CD14-positive monocyte (primary cell): ENCODE measurements at regions not wholly inside any gene's neighbourhood (a gene's known extent, or its start where the extent isn't known, plus 50 kb on each side); places are given as distances from the start of the nearest gene placed in this dataset.
"Not testable (repeated sequence)": the region's sequence is repeated elsewhere in the genome, so short reads cannot be mapped to it uniquely, and the experiment has no call there.

Experiments
- DNase-seq, 3 donors: peaks; one replicate each; pipeline ENCODE4 v3.0.0-alpha.2; 2011 to 2022
- H2AFZ ChIP-seq: 2 replicates; pipeline ENCODE4 v1.6.0; 2012; ENCODE audit warnings: mild to moderate bottlenecking, low read depth, low read length, inconsistent platforms; ENCODE audit not compliant: insufficient read depth, poor library complexity, severe bottlenecking
- H3K27ac ChIP-seq, 2 donors: 1 replicate in 1 of 2; 2 replicates in 1 of 2; pipeline ENCODE4 v1.5.1; 2012 to 2013; ENCODE audit warnings: low read length in 2 of 2, control low read depth in 1 of 2, inconsistent platforms in 1 of 2, low read depth in 1 of 2, mild to moderate bottlenecking in 1 of 2
- H3K27me3 ChIP-seq, 2 donors: one replicate each; pipeline versions ENCODE4 v1.6.0 to v1.6.1; 2011 to 2013; ENCODE audit warnings: low read length in 2 of 2; ENCODE audit not compliant: control insufficient read depth in 2 of 2, insufficient read depth in 2 of 2
- H3K36me3 ChIP-seq, 2 donors: replicated peaks in 1 of 2; 1 replicate in 1 of 2; 2 replicates in 1 of 2; pipeline versions ENCODE4 v1.5.1 to v1.6.1; 2012 to 2013; ENCODE audit warnings: low read length in 2 of 2, control low read depth in 1 of 2, inconsistent platforms in 1 of 2, mild to moderate bottlenecking in 1 of 2; ENCODE audit not compliant: insufficient read depth in 2 of 2, control insufficient read depth in 1 of 2
- H3K4me1 ChIP-seq, 2 donors: 1 replicate in 1 of 2; 2 replicates in 1 of 2; pipeline versions ENCODE4 v1.5.1 to v1.6.1; 2012 to 2013; ENCODE audit warnings: low read length in 2 of 2, control low read depth in 1 of 2, inconsistent platforms in 1 of 2, mild to moderate bottlenecking in 1 of 2, moderate library complexity in 1 of 2; ENCODE audit not compliant: insufficient read depth in 2 of 2, control insufficient read depth in 1 of 2
- H3K4me2 ChIP-seq: replicated peaks from 2 replicates; pipeline ENCODE3; 2012; ENCODE audit warnings: low read length, moderate library complexity, mild to moderate bottlenecking; ENCODE audit not compliant: poor library complexity, severe bottlenecking; ENCODE audit errors: extremely low read depth
- H3K4me3 ChIP-seq, 3 experiments: fragments of 200-600 bp in 1 of 3; sonication (generic) in 1 of 3; replicated peaks in 1 of 3; 1 replicate in 2 of 3; 2 replicates in 1 of 3; pipeline ENCODE4 v1.5.1; 2011 to 2013; ENCODE audit warnings: low read length in 3 of 3, mild to moderate bottlenecking in 3 of 3, control low read depth in 2 of 3, low read depth in 2 of 3, inconsistent platforms in 1 of 3, moderate library complexity in 1 of 3
- H3K79me2 ChIP-seq: 2 replicates; pipeline ENCODE4 v1.6.0; 2012; ENCODE audit warnings: mild to moderate bottlenecking, control low read depth, inconsistent platforms, low read length, moderate library complexity; ENCODE audit not compliant: insufficient read depth
- H3K9ac ChIP-seq: 2 replicates; pipeline ENCODE4 v1.6.0; 2017; ENCODE audit warnings: low read length, mild to moderate bottlenecking; ENCODE audit not compliant: insufficient read depth, poor library complexity, severe bottlenecking
- H3K9me3 ChIP-seq, 2 donors: replicated peaks in 1 of 2; 1 replicate in 1 of 2; 2 replicates in 1 of 2; pipeline versions ENCODE4 v1.5.1 to v1.6.1; 2012 to 2013; ENCODE audit warnings: low read length in 2 of 2, control low read depth in 1 of 2; ENCODE audit not compliant: control insufficient read depth in 1 of 2, insufficient read depth in 1 of 2
- H4K20me1 ChIP-seq: 2 replicates; pipeline ENCODE4 v1.6.0; 2012; ENCODE audit warnings: mild to moderate bottlenecking, low read length, control low read depth, moderate library complexity; ENCODE audit not compliant: insufficient read depth
- H3K27ac Mint-ChIP-seq, 7 donors: one replicate each; pipeline ENCODE4 v1.8.0; 2020; ENCODE audit warnings: mild to moderate bottlenecking in 7 of 7, mixed read lengths in 7 of 7, moderate library complexity in 6 of 7, inconsistent platforms in 2 of 7
- H3K27me3 Mint-ChIP-seq, 3 donors: one replicate each; pipeline ENCODE4 v1.8.0; 2021 to 2022; ENCODE audit warnings: low read depth in 3 of 3, mild to moderate bottlenecking in 3 of 3, mixed read lengths in 3 of 3, moderate library complexity in 3 of 3, inconsistent platforms in 1 of 3
- H3K36me3 Mint-ChIP-seq, 2 donors: one replicate each; pipeline ENCODE4 v1.8.0; 2020; ENCODE audit warnings: mixed read lengths in 2 of 2, inconsistent platforms in 1 of 2, mild to moderate bottlenecking in 1 of 2
- H3K4me1 Mint-ChIP-seq: one replicate; pipeline ENCODE4 v1.8.0; 2020; ENCODE audit warnings: mild to moderate bottlenecking, mixed read lengths
- H3K4me3 Mint-ChIP-seq, 2 donors: one replicate each; pipeline ENCODE4 v1.8.0; 2020; ENCODE audit warnings: mild to moderate bottlenecking in 2 of 2, mixed read lengths in 2 of 2, moderate library complexity in 1 of 2
- H3K9me3 Mint-ChIP-seq, 7 donors: one replicate each; pipeline ENCODE4 v1.8.0; 2020 to 2022; ENCODE audit warnings: mixed read lengths in 7 of 7, mild to moderate bottlenecking in 6 of 7, moderate library complexity in 6 of 7, inconsistent platforms in 2 of 7
- CTCF ChIP-seq: fragments of 200-600 bp; IDR thresholded peaks from one replicate; pipeline ENCODE4 v1.8.0; 2022; ENCODE audit warnings: antibody characterized with exemption, mild to moderate bottlenecking
- WGBS: methylation state at CpG from one replicate; pipeline ENCODE4 v1.1.5; 2013; ENCODE audit warnings: missing lambda C conversion rate; ENCODE audit not compliant: insufficient coverage; 5-methylcytosine and 5-hydroxymethylcytosine counted together
- intact Hi-C, 2 donors: fragments of 100-400 bp; cut with micrococcal nuclease; formaldehyde crosslinking; loops; one replicate each; pipeline versions ENCODE4 v1.15.0 to v1.15.1; 2023

- no peak overlapping the region for H3K4me2 ChIP-seq
- H3K4me3 ChIP-seq, result no peak overlapping the region
- no peaks in the 10 kb centered on the region for H3K79me2 ChIP-seq
- no peak overlapping the region for H3K27ac ChIP-seq
- Mint-ChIP-seq H3K9me3 (peaks cover 0 to 14% (median 4%) of the 10 kb centered on the region in 7 donors), H3K27ac (no peak overlapping the region), H3K4me1 (peaks cover 8% of the 10 kb centered on the region), H3K4me3 (no peak overlapping the region), H3K36me3 (no peaks in the 10 kb centered on the region), H3K27me3 (no peaks in the 10 kb centered on the region)
- H3K9me3 ChIP-seq, result peaks cover 0 to 4% of the 10 kb centered on the region in 2 donors
- no peaks in the 10 kb centered on the region for H3K36me3 ChIP-seq
- intact Hi-C loops, result no loop called here
- no peaks in the 10 kb centered on the region for H4K20me1 ChIP-seq
- DNase-seq, result no peak
- TF ChIP-seq CTCF, result no peak
- H2AFZ ChIP-seq, result no peak overlapping the region
- no peaks in the 10 kb centered on the region for H3K27me3 ChIP-seq
- WGBS, result 100% methylated on average over 1 of the region's 3 CpGs
- H3K9ac ChIP-seq, result no peak overlapping the region
- no peaks in the 10 kb centered on the region for H3K4me1 ChIP-seq
These were observed 103.3 kb upstream of the ARMC3 start for GRCh38 chr10:22824520-22824919.

GRCh38 chr10:22823109-22823508 lies 104.7 kb upstream of the ARMC3 start:
- H3K4me2 ChIP-seq, result no peak overlapping the region
- H4K20me1 ChIP-seq, result no peaks in the 10 kb centered on the region
- intact Hi-C loops, result no loop called here
- H3K4me3 Mint-ChIP-seq, result no peak overlapping the region
- no peak for DNase-seq
- no peaks in the 10 kb centered on the region for H3K27me3 ChIP-seq
- H3K79me2 ChIP-seq, result no peaks in the 10 kb centered on the region
- no peak overlapping the region for H3K27ac ChIP-seq
- no peak overlapping the region for H3K4me3 ChIP-seq
- no peak overlapping the region for H3K27ac Mint-ChIP-seq
- no peaks in the 10 kb centered on the region for H3K36me3 Mint-ChIP-seq
- H3K27me3 Mint-ChIP-seq, result no peaks in the 10 kb centered on the region
- no peak overlapping the region for H3K9ac ChIP-seq
- H3K9me3 Mint-ChIP-seq, result peaks cover 0 to 14% (median 4%) of the 10 kb centered on the region in 7 donors
- TF ChIP-seq CTCF, result no peak
- H3K4me1 ChIP-seq, result no peaks in the 10 kb centered on the region
- no peaks in the 10 kb centered on the region for H3K36me3 ChIP-seq
- H3K9me3 ChIP-seq, result peaks cover 0 to 4% of the 10 kb centered on the region in 2 donors
- peaks cover 7% of the 10 kb centered on the region for H3K4me1 Mint-ChIP-seq
- no peak overlapping the region for H2AFZ ChIP-seq

GRCh38 chr10:22821921-22822320 lies 105.9 kb upstream of the ARMC3 start:
- H3K79me2 ChIP-seq, H4K20me1 ChIP-seq, H3K4me3 Mint-ChIP-seq, H3K4me1 ChIP-seq, H2AFZ ChIP-seq, H3K36me3 ChIP-seq, H3K36me3 Mint-ChIP-seq, H3K27me3 ChIP-seq, H3K27me3 Mint-ChIP-seq, H3K9ac ChIP-seq, H3K9me3 ChIP-seq, DNase-seq, H3K4me3 ChIP-seq, H3K27ac Mint-ChIP-seq, intact Hi-C loops, H3K27ac ChIP-seq, H3K4me2 ChIP-seq: not testable (repeated sequence)
- Mint-ChIP-seq H3K9me3 (peaks cover 0 to 12% (median 4%) of the 10 kb centered on the region in 7 donors), H3K4me1 (peaks cover 11% of the 10 kb centered on the region)
- WGBS, result 100% methylated on average over 4 of the region's 5 CpGs
